Neural cell (in vitro differentiated cells): ENCODE measurements at regions not wholly inside any gene's neighbourhood (a gene's known extent, or its start where the extent isn't known, plus 50 kb on each side); places are given as distances from the start of the nearest gene placed in this dataset.

ENCODE experiments used
- EP300 ChIP-seq: fragments of 450-650 bp; conservative IDR thresholded peaks from 2 replicates; pipeline ENCODE4 v1.6.1; 2014; ENCODE audit warnings: antibody characterized with exemption, mild to moderate bottlenecking, moderate library complexity; ENCODE audit not compliant: poor library complexity, severe bottlenecking
- EZH2 ChIP-seq: fragments of 200-600, 300-800 bp; shearing (Covaris generic), sonication (generic); IDR thresholded peaks from 2 replicates; pipeline ENCODE4 v1.6.1; 2014; ENCODE audit warnings: antibody characterized with exemption, low read length, borderline replicate concordance, mild to moderate bottlenecking; ENCODE audit not compliant: insufficient read depth, poor library complexity, severe bottlenecking
- POLR2AphosphoS5 ChIP-seq: IDR thresholded peaks from 2 replicates; pipeline ENCODE4 v1.6.1; 2012
- RAD21 ChIP-seq: fragments of 450-650 bp; conservative IDR thresholded peaks from 2 replicates; pipeline ENCODE4 v1.6.1; 2014; ENCODE audit warnings: antibody characterized with exemption, mild to moderate bottlenecking, moderate library complexity
- SMC3 ChIP-seq: fragments of 450-650 bp; conservative IDR thresholded peaks from 2 replicates; pipeline ENCODE4 v1.6.1; 2014; ENCODE audit warnings: antibody characterized with exemption, mild to moderate bottlenecking, moderate library complexity; ENCODE audit not compliant: poor library complexity
- TAF1 ChIP-seq: IDR thresholded peaks from 2 replicates; pipeline ENCODE4 v1.6.1; 2012; ENCODE audit warnings: low read depth
- TF ChIP-seq, protein P1 (sequence below): fragments of 450-650 bp; IDR thresholded peaks from 2 replicates; pipeline ENCODE4 v1.5.1; 2014; ENCODE audit warnings: antibody characterized with exemption, mild to moderate bottlenecking, moderate library complexity; ENCODE audit not compliant: poor library complexity, severe bottlenecking
- TF ChIP-seq, protein P2 (sequence below): IDR thresholded peaks from 2 replicates; pipeline ENCODE4 v1.6.1; 2012; ENCODE audit warnings: borderline replicate concordance

DNA sequence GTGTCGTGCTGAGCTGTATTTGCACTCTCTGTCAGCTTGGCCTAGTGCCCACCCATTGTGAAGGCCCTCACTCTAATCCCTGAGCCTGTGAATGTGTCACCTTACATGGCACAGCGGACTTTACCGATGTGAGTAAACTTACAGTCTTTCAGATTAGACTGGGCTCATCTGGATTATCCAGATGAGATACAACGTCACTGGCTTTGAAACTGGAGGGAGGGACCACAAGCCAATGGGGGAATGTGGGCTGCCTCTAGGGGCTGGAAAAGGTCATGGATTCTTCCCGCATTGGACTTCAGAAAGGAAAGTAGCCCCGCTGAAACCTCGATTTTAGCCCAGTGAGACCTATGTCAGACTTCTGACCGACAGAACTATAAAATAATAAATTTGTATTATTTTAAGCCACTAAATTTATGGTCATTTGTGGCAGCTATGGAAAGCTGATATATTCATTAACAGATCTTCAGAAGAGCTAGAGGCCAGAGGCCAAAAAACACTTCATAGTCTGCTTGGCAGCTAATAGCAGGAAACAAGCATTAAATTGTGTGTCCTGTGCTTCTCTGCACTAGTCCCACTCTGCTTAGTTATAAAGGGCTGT lies 139.0 kb upstream of the GAS1 start:
- TF ChIP-seq EZH2 (no peak), EP300 (no peak), TAF1 (no peak), POLR2AphosphoS5 (no peak), SMC3 (no peak), RAD21 (no peak)
- TF ChIP-seq, protein P1, sequence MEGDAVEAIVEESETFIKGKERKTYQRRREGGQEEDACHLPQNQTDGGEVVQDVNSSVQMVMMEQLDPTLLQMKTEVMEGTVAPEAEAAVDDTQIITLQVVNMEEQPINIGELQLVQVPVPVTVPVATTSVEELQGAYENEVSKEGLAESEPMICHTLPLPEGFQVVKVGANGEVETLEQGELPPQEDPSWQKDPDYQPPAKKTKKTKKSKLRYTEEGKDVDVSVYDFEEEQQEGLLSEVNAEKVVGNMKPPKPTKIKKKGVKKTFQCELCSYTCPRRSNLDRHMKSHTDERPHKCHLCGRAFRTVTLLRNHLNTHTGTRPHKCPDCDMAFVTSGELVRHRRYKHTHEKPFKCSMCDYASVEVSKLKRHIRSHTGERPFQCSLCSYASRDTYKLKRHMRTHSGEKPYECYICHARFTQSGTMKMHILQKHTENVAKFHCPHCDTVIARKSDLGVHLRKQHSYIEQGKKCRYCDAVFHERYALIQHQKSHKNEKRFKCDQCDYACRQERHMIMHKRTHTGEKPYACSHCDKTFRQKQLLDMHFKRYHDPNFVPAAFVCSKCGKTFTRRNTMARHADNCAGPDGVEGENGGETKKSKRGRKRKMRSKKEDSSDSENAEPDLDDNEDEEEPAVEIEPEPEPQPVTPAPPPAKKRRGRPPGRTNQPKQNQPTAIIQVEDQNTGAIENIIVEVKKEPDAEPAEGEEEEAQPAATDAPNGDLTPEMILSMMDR, result no peak
- TF ChIP-seq, protein P2, sequence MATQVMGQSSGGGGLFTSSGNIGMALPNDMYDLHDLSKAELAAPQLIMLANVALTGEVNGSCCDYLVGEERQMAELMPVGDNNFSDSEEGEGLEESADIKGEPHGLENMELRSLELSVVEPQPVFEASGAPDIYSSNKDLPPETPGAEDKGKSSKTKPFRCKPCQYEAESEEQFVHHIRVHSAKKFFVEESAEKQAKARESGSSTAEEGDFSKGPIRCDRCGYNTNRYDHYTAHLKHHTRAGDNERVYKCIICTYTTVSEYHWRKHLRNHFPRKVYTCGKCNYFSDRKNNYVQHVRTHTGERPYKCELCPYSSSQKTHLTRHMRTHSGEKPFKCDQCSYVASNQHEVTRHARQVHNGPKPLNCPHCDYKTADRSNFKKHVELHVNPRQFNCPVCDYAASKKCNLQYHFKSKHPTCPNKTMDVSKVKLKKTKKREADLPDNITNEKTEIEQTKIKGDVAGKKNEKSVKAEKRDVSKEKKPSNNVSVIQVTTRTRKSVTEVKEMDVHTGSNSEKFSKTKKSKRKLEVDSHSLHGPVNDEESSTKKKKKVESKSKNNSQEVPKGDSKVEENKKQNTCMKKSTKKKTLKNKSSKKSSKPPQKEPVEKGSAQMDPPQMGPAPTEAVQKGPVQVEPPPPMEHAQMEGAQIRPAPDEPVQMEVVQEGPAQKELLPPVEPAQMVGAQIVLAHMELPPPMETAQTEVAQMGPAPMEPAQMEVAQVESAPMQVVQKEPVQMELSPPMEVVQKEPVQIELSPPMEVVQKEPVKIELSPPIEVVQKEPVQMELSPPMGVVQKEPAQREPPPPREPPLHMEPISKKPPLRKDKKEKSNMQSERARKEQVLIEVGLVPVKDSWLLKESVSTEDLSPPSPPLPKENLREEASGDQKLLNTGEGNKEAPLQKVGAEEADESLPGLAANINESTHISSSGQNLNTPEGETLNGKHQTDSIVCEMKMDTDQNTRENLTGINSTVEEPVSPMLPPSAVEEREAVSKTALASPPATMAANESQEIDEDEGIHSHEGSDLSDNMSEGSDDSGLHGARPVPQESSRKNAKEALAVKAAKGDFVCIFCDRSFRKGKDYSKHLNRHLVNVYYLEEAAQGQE, result no peak
